HCT116 (cell line): ENCODE measurements at regions not wholly inside any gene's neighbourhood (a gene's known extent, or its start where the extent isn't known, plus 50 kb on each side); places are given as distances from the start of the nearest gene placed in this dataset.

Experiments used
- CTCF ChIP-seq, 3 experiments: fragments of 200-600 bp in 1 of 3; sonication (generic) in 1 of 3; IDR thresholded peaks in 2 of 3; conservative IDR thresholded peaks in 1 of 3; 2 replicates each; pipeline ENCODE4 v1.5.1; 2012 to 2017; ENCODE audit warnings: low read depth in 2 of 3, low read length in 2 of 3, antibody characterized with exemption in 1 of 3, borderline replicate concordance in 1 of 3, control low read depth in 1 of 3, mild to moderate bottlenecking in 1 of 3, mixed read lengths in 1 of 3, mixed run types in 1 of 3, moderate library complexity in 1 of 3; ENCODE audit not compliant: insufficient read depth in 1 of 3
- EZH2 ChIP-seq: fragments of 200-600 bp; sonication (generic); IDR thresholded peaks from 2 replicates; pipeline ENCODE4 v1.6.1; 2017; ENCODE audit warnings: antibody characterized with exemption, mixed run types
- MAX ChIP-seq: IDR thresholded peaks from 2 replicates; pipeline ENCODE4 v1.6.1; 2012
- POLR2A ChIP-seq: IDR thresholded peaks from 2 replicates; pipeline ENCODE4 v1.7.0; 2011; ENCODE audit warnings: borderline replicate concordance; ENCODE audit not compliant: insufficient read depth, insufficient read length; ENCODE audit errors: extremely low read depth
- RAD21 ChIP-seq: IDR thresholded peaks from 2 replicates; pipeline ENCODE4 v1.6.1; 2012; ENCODE audit warnings: low read depth, mild to moderate bottlenecking

GRCh38 chr10:63964406-63964805 is 443.2 kb downstream of the REEP3 start:
- TF ChIP-seq CTCF (IDR thresholded peaks at IDR 0.05 in 2 of 3, conservative IDR thresholded peaks at IDR 0.05 in 1 of 3; ENCODE audit: borderline replicate concordance in 1 of 3, insufficient read depth in 1 of 3, low read depth in 2 of 3, low read length in 2 of 3) (no peak), RAD21 (no peak), MAX (no peak), POLR2A (no peak), EZH2 (no peak)
